T-helper 2 cell (primary cell): ENCODE measurements at regions not wholly inside any gene's neighbourhood (a gene's known extent, or its start where the extent isn't known, plus 50 kb on each side); places are given as distances from the start of the nearest gene placed in this dataset.

ENCODE experiments used
- DNase-seq, 5 experiments: peaks; one replicate each; pipeline versions ENCODE4 v3.0.0 to v3.0.0-alpha.2; 2012 to 2022

GRCh38 chr2:71833272-71833671 is 314.4 kb downstream of the CYP26B1 start:
- DNase-seq = no peak

GRCh38 chr2:71832844-71833243 is 314.8 kb downstream of the CYP26B1 start:
- DNase-seq = no peak

DNA sequence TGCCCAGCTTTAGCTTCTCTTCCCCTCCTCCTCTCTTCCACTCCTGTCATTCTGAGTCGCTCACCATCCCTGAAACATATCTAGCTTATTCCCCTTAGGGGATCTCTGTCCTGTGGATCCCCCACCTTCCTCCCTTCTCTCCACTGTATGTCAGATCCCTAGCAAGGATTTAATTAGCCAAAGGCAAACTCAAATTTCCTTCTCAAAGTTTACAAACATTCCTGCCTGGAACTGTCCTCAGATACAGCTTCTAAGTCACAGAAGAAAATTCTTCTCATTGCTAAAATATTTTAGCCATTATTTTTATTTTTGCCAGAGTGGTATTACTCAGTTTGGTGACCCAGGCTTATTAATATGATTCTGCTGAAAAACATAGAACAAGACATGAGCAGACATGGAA is 315.3 kb downstream of the CYP26B1 start:
- no peak for DNase-seq

DNA sequence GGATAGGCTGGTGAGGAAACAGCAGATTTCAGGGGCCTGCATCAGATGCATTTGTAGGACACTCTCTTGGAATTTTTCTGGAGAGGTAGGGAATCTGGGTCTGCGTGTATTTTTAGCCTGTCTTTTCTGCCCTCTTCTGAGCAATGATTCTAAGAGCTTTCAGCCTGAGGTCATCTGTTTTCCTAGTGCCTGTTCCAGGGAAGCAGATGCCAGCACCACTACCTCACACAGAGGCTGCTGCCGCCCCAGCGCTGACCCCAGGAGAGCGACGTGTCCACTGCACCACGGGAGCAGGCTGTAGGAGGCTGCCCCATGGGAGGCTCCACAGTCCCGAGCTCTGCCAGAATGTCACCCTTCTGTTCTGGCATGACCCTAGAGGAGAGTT is 316.5 kb downstream of the CYP26B1 start:
- no peak for DNase-seq

GRCh38 chr2:71830497-71831192 is 317.0 kb downstream of the CYP26B1 start:
- DNase-seq = no peak

GRCh38 chr2:71829008-71829407 is 318.7 kb downstream of the CYP26B1 start:
- DNase-seq = no peak

DNA sequence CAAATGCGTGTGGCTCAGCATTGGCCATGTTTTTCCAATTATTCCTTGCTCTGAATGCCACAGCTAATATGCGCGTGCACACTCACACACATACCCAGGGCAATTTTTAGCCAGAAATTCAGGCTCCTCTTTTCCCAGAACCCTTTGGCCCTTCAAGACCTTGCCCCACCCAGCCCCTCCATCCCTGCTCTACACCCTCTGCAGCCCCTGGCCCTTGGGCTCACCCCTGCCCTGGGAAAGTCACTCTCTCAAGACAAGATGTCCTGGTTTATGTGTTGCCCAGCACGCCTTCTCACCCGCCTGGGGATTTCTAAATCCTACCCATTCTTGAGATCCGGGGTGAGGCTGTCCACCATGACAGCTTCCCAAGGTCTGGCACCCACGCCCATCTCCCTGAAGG is 319.7 kb downstream of the CYP26B1 start:
- DNase-seq = no peak

DNA sequence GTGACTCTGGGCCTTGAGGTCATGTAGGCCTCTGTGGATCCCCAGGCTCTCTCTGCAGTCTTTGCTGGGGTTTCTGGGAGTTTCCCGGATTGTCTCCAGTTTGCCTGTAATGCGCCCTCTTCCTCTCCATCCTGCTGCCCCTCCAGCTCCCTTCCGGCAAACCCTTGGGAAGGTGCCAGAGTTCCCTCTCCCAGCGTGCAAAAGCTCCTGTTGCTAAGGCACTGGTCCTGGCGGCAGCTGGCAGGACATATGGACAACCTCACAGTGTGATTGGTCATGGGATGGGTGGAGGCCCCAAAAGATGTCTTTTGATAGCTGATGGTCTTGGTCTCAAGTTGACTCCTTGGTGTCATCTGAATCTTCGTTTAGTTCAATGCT is 320.1 kb downstream of the CYP26B1 start:
- DNase-seq = no peak

DNA sequence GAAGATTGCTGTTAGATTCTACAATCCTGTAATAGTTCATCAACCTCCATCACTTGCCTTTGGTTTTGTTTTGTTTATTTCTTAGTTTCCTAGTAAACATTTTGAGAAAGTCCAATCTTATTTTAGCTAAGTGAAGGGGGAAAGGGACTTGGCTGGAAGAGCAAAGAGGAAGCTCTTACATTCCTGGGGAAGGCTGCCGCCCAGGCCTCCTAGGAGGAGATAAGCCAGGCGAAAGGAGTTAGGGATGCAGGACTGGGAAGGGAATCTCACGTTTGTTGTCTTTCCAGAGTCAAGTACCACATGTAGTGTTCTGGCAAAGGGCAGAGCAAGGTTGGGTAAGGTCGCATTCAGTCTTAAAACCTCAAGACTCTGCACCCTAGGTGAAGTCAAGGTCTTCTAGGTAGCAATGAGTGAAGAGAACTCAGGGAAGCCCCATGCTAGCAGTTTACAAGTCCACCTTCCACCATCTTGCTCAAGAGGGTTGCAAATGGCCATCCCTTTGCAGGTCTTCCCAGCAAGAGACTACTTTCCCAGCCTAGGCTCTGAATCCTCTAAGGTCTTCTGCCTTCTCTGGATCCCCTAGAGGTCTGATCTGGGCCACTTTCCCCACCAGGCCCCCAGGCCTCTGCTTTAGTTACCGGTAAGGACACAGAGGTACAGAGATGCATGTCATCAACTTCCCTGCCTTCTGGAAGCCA is 320.7 kb downstream of the CYP26B1 start:
- DNase-seq = no peak

DNA sequence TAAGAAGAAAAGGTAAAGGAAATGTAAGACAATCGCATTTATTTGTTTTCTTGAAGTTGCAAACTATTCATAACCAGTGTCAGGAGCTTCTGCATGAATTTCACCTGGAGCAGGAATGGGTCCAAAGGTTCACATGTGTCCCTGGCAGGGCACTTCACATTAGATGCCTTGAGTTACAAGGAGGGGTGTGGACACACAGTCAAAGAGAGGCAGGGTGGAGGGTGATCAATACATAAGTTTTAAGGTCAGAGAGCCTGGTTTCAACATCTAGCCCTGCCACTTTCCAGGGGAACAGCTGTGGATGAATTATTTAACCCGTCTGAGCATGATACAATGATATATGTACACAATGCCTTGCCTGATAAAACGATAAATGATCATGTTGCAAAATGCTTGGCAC is 321.4 kb downstream of the CYP26B1 start:
- DNase-seq = no peak

- DNase-seq = no peak
Observed at GRCh38 chr2:71824436-71824835, 323.2 kb downstream of the CYP26B1 start.

DNA sequence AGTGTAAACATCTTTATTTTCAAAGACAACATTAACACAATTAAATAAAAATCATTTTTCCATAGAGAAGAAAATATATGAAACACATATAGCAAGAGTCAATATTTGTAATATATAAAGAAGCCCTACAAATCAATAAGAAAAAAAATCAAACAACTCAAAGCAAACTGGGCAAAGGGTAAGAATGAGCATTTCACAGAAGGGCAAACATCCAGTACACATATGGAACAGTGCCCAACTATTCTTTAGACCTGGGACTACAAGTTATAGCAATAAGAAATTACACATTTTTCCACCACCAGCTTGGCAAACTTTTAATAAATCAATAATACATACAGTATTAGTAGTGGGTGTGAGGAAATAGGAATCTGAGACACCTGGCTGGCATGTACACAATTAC is 324.1 kb downstream of the CYP26B1 start:
- DNase-seq = no peak

DNA sequence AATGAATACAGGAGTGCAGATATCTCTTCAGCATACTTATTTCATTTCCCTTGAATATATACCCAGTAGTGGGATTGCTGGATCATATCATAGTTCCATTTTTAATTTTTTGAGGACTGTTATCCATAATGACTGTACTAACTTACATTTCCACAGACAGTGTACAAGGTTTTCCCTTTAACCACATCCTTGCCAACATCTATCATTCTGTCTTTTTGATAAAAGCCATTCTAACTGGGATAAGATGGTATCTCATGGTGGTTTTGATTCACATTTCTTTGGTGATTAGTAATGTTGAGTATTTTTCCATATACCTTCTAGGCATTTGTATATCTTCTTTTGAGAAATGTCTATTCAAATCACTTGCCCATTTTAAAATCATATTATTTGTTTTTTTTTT is 325.2 kb downstream of the CYP26B1 start:
- no peak for DNase-seq

GRCh38 chr2:71821856-71822255 is 325.8 kb downstream of the CYP26B1 start:
- DNase-seq = no peak

- DNase-seq = no peak
Observed at GRCh38 chr2:71816815-71817214, 330.8 kb downstream of the CYP26B1 start.

DNA sequence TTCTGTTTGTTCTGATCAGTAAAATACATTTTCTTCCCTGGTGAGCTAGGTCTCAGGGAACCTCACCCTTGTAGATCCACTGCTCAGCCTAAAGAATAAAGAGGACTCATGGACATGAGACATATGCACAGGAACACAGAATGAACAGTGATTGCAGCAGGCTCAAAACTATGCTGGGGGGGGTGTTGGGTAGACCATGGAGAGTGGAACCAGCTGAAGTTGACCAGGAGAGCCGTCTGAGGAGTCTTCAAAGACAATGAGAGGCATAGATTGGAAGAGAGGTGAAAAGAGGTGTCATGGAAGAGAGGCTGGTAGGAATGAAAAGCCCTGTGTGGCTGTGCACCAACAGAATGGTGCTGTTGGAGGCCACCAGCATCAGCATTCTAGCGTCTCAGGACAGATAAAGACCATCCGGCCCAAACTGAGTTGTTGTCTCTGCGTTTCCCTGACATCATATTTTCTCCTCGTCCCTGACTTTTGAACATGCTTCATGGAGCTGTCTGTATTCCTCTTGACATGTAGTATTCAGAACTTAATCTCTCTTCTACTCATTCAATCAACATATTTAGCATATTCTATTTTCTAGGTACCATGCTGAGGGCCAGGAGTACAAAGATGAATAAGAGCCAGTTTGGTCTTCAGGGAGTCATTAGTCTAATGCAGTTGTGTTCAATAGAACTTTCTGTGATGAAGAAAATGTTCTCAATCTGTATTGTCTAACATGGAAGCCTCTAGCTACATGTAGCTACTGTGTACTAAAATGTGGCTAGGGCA is 331.8 kb downstream of the CYP26B1 start:
- no peak for DNase-seq

DNA sequence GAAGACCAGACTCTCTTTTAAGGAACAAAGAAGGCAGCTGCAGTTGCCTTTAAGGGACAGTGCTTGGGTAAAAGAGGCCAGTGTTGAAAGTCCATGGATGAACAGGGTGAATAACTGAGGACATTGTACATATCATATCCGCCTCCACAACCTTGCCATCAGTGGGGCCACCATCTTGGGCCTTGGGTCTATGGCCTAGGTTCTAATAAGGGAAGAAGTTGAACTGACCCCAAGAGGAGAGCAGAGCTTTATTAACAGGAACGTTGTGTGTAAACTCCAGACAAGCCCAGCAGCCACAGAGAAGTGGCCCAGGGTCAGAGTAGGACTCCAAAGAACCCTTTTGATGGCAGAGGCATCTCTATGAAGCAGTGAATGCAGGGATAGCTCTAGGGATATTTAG is 332.8 kb downstream of the CYP26B1 start:
- no peak for DNase-seq

GRCh38 chr2:71813807-71814470 is 333.7 kb downstream of the CYP26B1 start:
- DNase-seq = no peak

DNA sequence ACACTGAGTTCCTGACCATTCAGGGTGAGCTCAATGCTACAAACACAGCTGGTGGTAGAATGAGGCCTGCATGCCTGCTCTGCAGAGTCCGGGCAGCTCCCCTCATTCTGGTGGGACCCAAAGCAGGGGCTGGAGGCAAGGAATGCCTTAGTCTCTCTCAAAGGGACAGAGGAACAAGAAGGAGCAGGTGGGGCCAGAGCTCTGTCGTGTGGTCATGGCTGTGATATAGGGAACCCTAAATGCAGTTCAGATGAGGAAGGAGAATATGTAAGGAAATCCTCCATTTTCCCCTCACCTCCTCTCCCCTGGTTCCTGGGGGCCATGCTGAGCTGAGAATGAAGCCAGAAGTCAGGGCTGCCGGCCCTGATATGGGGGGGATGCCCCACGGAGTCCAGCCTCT is 334.3 kb downstream of the CYP26B1 start:
- no peak for DNase-seq

- no peak for DNase-seq
Observed at GRCh38 chr2:71812736-71813135, 334.9 kb downstream of the CYP26B1 start.

DNA sequence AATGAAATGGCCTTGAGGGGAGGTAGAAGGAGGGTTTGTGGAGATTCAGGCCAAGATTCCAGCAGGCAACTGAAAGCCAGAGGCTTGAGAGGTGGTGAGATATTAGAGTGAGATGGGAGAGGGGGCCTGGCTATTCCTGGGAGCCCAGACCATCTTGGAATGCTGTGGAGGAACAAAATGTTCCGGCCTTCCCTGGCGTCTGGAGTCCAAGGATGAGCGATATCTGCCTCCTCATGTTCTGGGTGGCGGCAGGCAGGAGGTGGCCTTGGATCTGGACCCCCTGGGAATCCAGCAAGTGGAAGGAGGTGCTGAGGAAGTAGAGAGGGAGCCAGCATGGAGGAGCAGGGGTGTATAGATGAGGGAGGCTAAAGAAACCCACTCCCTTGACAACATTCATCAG is 335.9 kb downstream of the CYP26B1 start:
- no peak for DNase-seq

DNA sequence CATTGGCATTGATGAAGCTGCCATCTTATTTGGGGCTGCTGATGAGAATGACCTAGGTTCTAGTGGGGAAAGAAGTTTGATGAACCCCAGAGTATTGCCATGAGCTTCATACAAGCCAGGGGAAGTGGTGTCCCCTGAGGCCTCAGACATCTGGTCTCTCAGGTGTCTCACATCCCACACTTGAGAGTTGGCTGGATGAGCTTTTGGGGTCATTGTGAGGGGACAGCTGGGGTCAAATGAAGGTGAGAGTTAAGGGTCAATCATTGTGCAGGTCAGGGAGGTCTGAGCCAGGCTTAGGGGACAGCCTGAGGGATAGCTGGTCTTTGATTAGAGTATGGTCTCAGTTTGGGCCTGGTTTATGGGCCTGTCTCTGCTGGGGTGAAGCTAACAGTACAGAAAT is 336.5 kb downstream of the CYP26B1 start:
- no peak for DNase-seq
